HepG2 (cell line): ENCODE measurements at regions not wholly inside any gene's neighbourhood (a gene's known extent, or its start where the extent isn't known, plus 50 kb on each side); places are given as distances from the start of the nearest gene placed in this dataset.

Experiments
- ATAC-seq: fragments of 200-7000 bp; cut with Tn5 transposase; 3 replicates; pipeline ENCODE4 v1.9.1; 2020; ENCODE audit warnings: mild to moderate bottlenecking, moderate library complexity
- BruUV-seq: library from RNA; stranded (reverse); fragments of 400-500 nt; replicated peaks from 2 replicates; lab custom pipeline; 2021; lab: Mats Ljungman, UMichigan
- CTCF ChIA-PET: fragments of 300-600 bp; formaldehyde crosslinking; extraction: SDS; loops from one replicate; lab custom pipeline; 2021; ENCODE audit warnings: low total read pairs, inconsistent platforms, low intra/inter-chr PET ratio; lab: Yijun Ruan, JAX
- POLR2A ChIA-PET: fragments of 350-600 bp; sonication (Branson Sonifier 250); formaldehyde crosslinking; loops from one replicate; lab custom pipeline; 2020; ENCODE audit warnings: antibody characterized with exemption, inconsistent platforms; lab: Yijun Ruan, JAX
- DNase-seq: peaks from one replicate; pipeline ENCODE4 v3.0.0-alpha.2; 2015; ENCODE audit warnings: low spot score
- FAIRE-seq: peaks from 3 replicates; lab custom pipeline; 2011; peaks lifted over from hg19 to GRCh38; lab: Jason Lieb, UNC
- H2AFZ ChIP-seq: one replicate; pipeline ENCODE4 v1.6.1; 2011; ENCODE audit warnings: low read length, inconsistent platforms
- H3K27ac ChIP-seq: fragments of 300-600 bp; 3 replicates; pipeline ENCODE4 v1.8.0; 2011; ENCODE audit warnings: mixed run types, mild to moderate bottlenecking, mixed read lengths, low read length, inconsistent platforms; ENCODE audit not compliant: insufficient read depth; ENCODE audit errors: extremely low read length
- H3K27me3 ChIP-seq, 2 experiments: fragments of 200-600 bp in 1 of 2; 2 replicates in 1 of 2; 3 replicates in 1 of 2; pipeline versions ENCODE4 v1.6.0 to v1.8.0; 2011; ENCODE audit warnings: low read length in 2 of 2, mild to moderate bottlenecking in 2 of 2, moderate library complexity in 2 of 2, inconsistent platforms in 1 of 2; ENCODE audit not compliant: insufficient read depth in 2 of 2, control insufficient read depth in 1 of 2
- H3K36me3 ChIP-seq, 2 experiments: fragments of 200-600 bp in 1 of 2; replicated peaks in 1 of 2; 2 replicates in 1 of 2; 3 replicates in 1 of 2; pipeline versions ENCODE4 v1.5.1 to v1.8.0; 2011; ENCODE audit warnings: low read length in 2 of 2, inconsistent platforms in 1 of 2; ENCODE audit not compliant: insufficient read depth in 2 of 2, control insufficient read depth in 1 of 2
- H3K4me1 ChIP-seq: 2 replicates; pipeline ENCODE4 v1.5.1; 2012; ENCODE audit warnings: low read length, inconsistent platforms; ENCODE audit not compliant: insufficient read depth
- H3K4me2 ChIP-seq: 2 replicates; pipeline ENCODE4 v1.6.0; 2011; ENCODE audit warnings: low read depth, low read length, inconsistent platforms
- H3K4me3 ChIP-seq, 3 experiments: fragments of 200-600 bp in 1 of 3; sonication (generic), shearing (Covaris generic) in 1 of 3; replicated peaks in 1 of 3; 2 replicates each; pipeline ENCODE4 v1.5.1; 2011 to 2016; ENCODE audit warnings: low read length in 3 of 3, inconsistent platforms in 2 of 3, low read depth in 2 of 3, mild to moderate bottlenecking in 2 of 3, control low read depth in 1 of 3, mixed read lengths in 1 of 3; ENCODE audit not compliant: insufficient read depth in 1 of 3
- H3K79me2 ChIP-seq: one replicate; pipeline ENCODE4 v1.6.1; 2011; ENCODE audit warnings: low read length, inconsistent platforms; ENCODE audit not compliant: insufficient read depth
- H3K9ac ChIP-seq: 2 replicates; pipeline ENCODE4 v1.6.0; 2011; ENCODE audit warnings: mild to moderate bottlenecking, low read depth, low read length, inconsistent platforms; ENCODE audit not compliant: insufficient read depth
- H3K9me3 ChIP-seq: 2 replicates; pipeline ENCODE4 v1.5.1; 2012; ENCODE audit warnings: mild to moderate bottlenecking, low read length
- H4K20me1 ChIP-seq: 2 replicates; pipeline ENCODE4 v1.6.0; 2011; ENCODE audit warnings: inconsistent platforms, mild to moderate bottlenecking, low read length, moderate library complexity; ENCODE audit not compliant: insufficient read depth
- CENPT ChIP-seq: sonication (generic); formaldehyde crosslinking; IDR thresholded peaks from 2 replicates; pipeline ENCODE4 v1.8.0; 2022; ENCODE audit warnings: low read depth, mild to moderate bottlenecking, moderate library complexity, missing genetic modification reagents
- GATAD2A ChIP-seq: IDR thresholded peaks from 2 replicates; pipeline ENCODE4 v1.6.1; 2016
- NFIC ChIP-seq: IDR thresholded peaks from 2 replicates; pipeline ENCODE4 v1.6.1; 2012; ENCODE audit warnings: mild to moderate bottlenecking, low read length, inconsistent platforms
- SIX1 ChIP-seq: sonication (generic); formaldehyde crosslinking; IDR thresholded peaks from 2 replicates; pipeline ENCODE4 v1.4.0; 2020; ENCODE audit warnings: missing genetic modification reagents, borderline replicate concordance
- TBP ChIP-seq: sonication (generic); formaldehyde crosslinking; IDR thresholded peaks from 2 replicates; pipeline ENCODE4 v1.5.0; 2020; ENCODE audit warnings: missing genetic modification reagents
- ZFP36L1 ChIP-seq: sonication (generic); formaldehyde crosslinking; IDR thresholded peaks from 2 replicates; pipeline ENCODE4 v1.8.0; 2022; ENCODE audit warnings: mild to moderate bottlenecking, missing genetic modification reagents, moderate library complexity
- ZNF460 ChIP-seq: sonication (generic); formaldehyde crosslinking; IDR thresholded peaks from 2 replicates; pipeline ENCODE4 v1.5.1; 2020; ENCODE audit warnings: missing genetic modification reagents, mild to moderate bottlenecking, borderline replicate concordance
- WGBS: methylation state at CpG from one replicate; pipeline ENCODE4 v1.1.6; 2017; ENCODE audit warnings: low lambda C conversion rate; 5-methylcytosine and 5-hydroxymethylcytosine counted together
- in situ Hi-C: cut with HindIII; loops from 2 replicates; pipeline ENCODE4 v1.10.0; 2017; ENCODE audit warnings: low pct_unique_long_range_greater_than_20kb; ENCODE audit not compliant: extremely low pct_ligation_motif_present
- intact Hi-C: fragments of 100-400 bp; cut with micrococcal nuclease; formaldehyde crosslinking; loops from one replicate; pipeline ENCODE4 v1.10.0; 2022; ENCODE audit not compliant: unreplicated experiment
- TF ChIP-seq, protein P1 (sequence below): fragments of 450-650 bp; IDR thresholded peaks from 2 replicates; pipeline ENCODE4 v1.6.1; 2016
- TF ChIP-seq, protein P2 (sequence below): sonication (generic); formaldehyde crosslinking; IDR thresholded peaks from 2 replicates; pipeline ENCODE4 v1.4.0; 2020; ENCODE audit warnings: missing genetic modification reagents, borderline replicate concordance

DNA sequence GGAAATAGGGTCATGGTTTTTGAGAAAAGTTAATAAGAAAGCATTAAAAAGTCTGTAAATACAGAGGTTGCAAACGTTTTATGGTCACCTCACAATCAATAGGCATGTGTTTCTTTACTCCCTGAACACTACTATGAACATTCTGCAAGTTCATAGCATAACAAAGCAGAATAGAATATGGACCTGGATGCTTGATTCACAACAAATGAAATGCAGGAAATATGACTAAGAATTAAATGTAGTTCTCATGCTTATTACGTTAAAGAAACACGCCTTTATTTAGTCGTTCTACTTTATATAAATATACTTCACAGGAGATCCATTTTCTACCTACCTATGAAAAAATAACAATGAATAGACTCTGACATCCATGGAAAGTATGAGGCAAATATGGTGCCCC lies 344.0 kb downstream of the KCTD12 start:
- POLR2A ChIA-PET: no interaction called here
- in situ Hi-C loops (no loop called here), intact Hi-C loops (no loop called here)

More for the DNA sequence above, 344.0 kb downstream of the KCTD12 start:
- H2AFZ ChIP-seq: no peak overlapping the region
- no peaks in the 10 kb centered on the region for H3K79me2 ChIP-seq
- no peaks in the 10 kb centered on the region for H3K36me3 ChIP-seq
- FAIRE-seq: no peak
- no peak overlapping the region for H3K27ac ChIP-seq
- no TSS peak for BruUV-seq
- H3K4me1 ChIP-seq: no peaks in the 10 kb centered on the region
- WGBS: under 1% methylated on average over 4 of the region's 4 CpGs
- TF ChIP-seq, protein P1, sequence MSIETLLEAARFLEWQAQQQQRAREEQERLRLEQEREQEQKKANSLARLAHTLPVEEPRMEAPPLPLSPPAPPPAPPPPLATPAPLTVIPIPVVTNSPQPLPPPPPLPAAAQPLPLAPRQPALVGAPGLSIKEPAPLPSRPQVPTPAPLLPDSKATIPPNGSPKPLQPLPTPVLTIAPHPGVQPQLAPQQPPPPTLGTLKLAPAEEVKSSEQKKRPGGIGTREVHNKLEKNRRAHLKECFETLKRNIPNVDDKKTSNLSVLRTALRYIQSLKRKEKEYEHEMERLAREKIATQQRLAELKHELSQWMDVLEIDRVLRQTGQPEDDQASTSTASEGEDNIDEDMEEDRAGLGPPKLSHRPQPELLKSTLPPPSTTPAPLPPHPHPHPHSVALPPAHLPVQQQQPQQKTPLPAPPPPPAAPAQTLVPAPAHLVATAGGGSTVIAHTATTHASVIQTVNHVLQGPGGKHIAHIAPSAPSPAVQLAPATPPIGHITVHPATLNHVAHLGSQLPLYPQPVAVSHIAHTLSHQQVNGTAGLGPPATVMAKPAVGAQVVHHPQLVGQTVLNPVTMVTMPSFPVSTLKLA: no peak
- TF ChIP-seq ZNF460 (CRISPR knock-in tag) (no peak), ZFP36L1 (CRISPR knock-in tag) (no peak), CENPT (CRISPR knock-in tag) (no peak), SIX1 (no peak), NFIC (no peak), GATAD2A (CRISPR knock-in tag) (no peak), TBP (CRISPR knock-in tag) (no peak)
- TF ChIP-seq, protein P2, sequence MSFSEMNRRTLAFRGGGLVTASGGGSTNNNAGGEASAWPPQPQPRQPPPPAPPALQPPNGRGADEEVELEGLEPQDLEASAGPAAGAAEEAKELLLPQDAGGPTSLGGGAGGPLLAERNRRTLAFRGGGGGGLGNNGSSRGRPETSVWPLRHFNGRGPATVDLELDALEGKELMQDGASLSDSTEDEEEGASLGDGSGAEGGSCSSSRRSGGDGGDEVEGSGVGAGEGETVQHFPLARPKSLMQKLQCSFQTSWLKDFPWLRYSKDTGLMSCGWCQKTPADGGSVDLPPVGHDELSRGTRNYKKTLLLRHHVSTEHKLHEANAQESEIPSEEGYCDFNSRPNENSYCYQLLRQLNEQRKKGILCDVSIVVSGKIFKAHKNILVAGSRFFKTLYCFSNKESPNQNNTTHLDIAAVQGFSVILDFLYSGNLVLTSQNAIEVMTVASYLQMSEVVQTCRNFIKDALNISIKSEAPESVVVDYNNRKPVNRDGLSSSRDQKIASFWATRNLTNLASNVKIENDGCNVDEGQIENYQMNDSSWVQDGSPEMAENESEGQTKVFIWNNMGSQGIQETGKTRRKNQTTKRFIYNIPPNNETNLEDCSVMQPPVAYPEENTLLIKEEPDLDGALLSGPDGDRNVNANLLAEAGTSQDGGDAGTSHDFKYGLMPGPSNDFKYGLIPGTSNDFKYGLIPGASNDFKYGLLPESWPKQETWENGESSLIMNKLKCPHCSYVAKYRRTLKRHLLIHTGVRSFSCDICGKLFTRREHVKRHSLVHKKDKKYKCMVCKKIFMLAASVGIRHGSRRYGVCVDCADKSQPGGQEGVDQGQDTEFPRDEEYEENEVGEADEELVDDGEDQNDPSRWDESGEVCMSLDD (CRISPR knock-in tag): no peak
- TF ChIP-seq, all 625 proteins: peak for 0
- H4K20me1 ChIP-seq: no peaks in the 10 kb centered on the region
- no peaks in the 10 kb centered on the region for H3K9me3 ChIP-seq
- ATAC-seq (no peak), DNase-seq (no peak)
- H3K4me3 ChIP-seq: no peak overlapping the region
- no peaks in the 10 kb centered on the region; a peak in 1 of 5 replicates for H3K27me3 ChIP-seq
- no peak overlapping the region for H3K9ac ChIP-seq
- H3K4me2 ChIP-seq: no peak overlapping the region
- CTCF ChIA-PET: no interaction called here
